AG20443 (cell line): ENCODE measurements at regions not wholly inside any gene's neighbourhood (a gene's known extent, or its start where the extent isn't known, plus 50 kb on each side); places are given as distances from the start of the nearest gene placed in this dataset.

Experiments used
- DNase-seq: peaks from one replicate; pipeline ENCODE4 v3.0.0; 2012; ENCODE audit warnings: low spot score, mixed read lengths

DNA sequence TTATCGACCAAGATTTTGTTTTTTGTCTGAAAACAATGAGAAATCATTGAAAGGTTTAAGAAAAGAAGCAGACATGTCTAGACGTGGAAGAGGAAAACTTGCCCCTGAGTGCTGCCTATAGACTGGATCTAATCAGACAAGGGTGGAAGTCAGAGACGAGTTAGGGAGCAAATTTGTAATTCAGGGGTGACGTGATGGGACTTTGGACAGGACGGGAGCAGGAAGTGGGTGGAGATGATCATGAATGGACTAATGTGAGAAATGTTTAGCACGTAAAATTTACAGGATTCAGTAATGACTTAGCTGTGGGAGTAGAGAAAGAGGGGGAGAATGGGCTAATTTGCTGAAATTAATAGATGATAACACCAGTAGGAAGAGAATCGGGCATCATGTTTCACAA lies 117.0 kb upstream of the EPHA4 start:
- DNase-seq: no peak

GRCh38 chr2:221680548-221680947 lies 108.4 kb upstream of the EPHA4 start:
- no peak for DNase-seq

DNA sequence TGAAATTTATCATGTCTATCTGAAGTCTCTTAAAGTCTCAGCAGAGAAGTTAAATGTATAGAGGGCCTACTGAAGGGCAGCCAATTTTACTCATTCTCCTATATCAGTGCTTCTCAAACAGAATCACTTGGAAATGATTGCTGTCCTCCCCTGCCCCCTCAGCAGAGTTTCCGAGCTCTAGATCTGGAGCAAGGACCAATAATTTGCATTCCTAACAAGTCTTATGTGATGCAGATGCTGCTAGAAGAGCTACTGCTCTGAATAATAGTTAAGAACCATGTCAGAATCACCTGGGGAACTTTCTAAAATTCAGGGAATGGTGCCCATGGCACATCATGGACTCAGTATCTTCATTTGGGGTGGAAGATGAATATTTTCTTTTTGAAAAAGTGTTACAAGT lies 105.6 kb upstream of the EPHA4 start:
- DNase-seq: no peak

- DNase-seq: no peak
These were observed 104.6 kb upstream of the EPHA4 start for GRCh38 chr2:221676566-221677172.

DNA sequence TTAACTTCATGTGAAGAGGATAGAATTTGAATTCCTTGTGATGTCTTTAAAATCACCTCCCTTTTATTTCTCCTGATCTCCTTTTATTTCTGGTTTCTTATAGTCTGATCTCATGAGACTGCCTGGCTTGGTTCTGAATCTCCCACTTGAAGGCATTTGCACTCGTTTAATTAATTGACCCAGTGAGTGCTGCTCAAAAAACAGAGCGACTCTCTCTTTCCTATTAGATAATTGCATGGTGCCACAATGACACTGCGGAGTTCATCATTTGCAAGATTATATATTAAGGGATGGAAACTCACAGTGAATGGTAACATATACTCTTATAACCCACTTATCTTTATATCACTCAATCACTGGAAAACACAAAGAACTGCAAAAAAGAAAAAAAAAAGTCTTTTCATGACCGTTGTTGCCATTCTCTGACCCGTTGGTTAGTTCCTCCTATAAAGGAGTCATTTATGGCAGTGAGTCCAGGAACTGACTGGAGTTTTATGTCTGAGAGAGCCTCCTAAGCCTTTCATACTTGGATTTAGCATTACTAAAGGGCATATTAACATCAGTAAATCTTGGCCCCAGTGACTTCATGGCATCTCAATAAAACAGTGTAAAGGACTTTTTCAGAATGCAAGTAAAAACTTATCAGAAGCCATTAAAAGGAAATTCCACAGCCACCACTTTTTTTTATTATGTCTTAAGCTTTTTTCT lies 103.3 kb upstream of the EPHA4 start:
- DNase-seq: no peak

DNA sequence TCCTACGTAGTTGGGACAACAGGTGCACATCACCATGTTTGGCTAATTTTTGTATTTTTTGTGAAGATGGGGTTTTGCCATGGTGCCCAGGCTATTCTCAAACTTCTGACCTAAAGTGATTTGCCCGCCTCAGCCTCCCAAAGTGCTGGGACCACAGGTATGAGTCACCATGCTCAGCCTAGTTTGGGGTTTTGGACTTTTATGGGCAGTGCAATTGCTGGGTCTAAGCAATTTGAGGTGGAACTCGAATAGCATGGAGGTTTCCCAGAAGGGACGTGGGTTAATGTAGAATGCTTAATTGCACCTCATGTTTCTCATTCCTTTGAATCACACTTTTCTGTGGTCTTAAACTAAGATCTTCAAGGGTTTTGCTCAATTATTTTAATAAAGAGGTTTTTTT lies 102.3 kb upstream of the EPHA4 start:
- DNase-seq: no peak

DNA sequence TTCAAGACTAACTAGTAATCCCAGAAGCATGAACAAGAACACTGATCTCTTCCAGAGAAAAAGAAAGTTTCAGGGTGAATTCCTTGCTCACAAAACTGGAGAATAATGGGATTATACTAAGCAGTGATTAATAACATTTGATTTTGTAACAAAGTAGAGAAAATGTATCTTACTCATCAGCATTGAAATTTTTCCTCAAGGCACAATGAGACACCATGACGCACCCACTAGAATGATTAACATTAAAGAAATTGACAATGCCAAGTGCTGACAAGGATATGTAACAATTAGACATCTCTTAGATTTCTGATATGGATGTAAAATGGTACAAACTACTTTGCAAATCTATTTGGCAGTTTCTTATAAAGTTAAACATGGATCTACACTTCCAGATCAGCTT lies 101.1 kb upstream of the EPHA4 start:
- no peak for DNase-seq

- no peak for DNase-seq
These were observed 99.4 kb upstream of the EPHA4 start for GRCh38 chr2:221671515-221671914.

GRCh38 chr2:221662689-221663391 lies 90.7 kb upstream of the EPHA4 start:
- DNase-seq: no peak

- DNase-seq: no peak
These were observed 85.7 kb upstream of the EPHA4 start for GRCh38 chr2:221657806-221658205.

DNA sequence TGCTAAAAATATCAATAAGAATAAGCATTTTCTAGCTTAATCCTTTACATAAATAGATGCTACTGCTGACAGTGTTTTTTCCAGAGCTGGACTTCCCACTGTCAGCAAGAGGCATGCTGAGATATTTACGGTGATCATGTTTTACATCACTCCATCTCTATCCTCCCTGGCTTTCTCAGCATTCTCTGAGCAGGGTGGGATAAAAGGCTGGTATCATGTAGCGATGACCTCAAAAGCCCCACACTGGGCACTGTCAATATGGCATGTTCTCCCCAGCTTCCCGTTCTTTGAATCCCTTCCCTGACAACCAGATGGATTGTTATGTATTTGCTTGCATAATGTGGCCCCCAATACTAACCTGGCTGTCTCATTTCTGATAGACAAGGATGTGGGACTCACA lies 83.2 kb upstream of the EPHA4 start:
- no peak for DNase-seq

DNA sequence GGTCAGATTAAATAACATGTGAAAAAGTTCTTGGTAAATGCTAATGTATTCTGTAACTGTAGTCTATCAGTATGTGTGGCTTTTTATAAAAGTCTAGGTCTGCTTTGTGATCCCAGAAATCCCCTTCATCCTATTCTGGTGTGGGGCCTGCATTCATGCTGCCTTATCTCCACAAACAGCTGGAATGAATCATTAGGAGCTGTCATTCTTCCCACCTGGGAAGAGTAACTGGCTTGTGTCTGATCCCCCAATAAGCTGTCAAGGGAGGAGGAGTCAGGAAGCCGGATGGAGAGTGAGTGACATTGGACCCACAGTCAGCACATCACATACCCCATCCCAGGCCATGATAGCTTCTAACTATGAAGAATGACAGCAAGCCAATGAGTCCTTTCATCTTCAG lies 81.1 kb upstream of the EPHA4 start:
- no peak for DNase-seq

DNA sequence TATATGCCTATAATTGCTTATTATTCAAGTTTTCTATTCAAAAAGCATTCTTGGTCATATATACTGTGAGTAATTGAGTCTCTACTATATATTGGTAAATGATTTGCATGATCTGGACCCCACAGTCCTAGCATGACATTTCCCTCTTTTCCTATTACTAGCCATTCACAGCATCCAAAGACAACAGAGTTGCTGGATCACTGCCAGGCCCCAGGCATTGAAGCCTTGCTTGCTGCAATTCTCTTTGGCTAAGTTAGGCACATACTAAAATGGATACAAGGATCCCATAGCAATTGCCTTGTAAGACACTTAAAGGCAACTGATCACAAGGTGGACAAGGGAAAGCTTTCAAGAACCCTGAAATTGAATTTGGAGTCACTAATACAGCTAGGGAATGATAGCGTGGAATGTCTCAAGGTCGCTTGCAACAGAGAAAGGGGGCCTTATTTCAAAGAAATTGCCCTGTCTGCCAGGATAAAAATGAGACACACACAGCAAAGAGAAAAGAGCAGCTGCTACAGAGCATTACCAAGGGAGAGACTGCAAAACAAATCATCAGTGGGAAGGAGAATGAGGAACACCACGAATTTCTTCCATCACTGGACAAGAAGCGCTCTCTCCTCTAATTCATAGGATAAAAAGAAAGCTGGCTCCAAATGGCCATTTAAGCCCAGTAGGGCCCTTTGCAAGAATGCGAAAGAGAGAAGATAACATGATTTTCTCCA lies 77.1 kb upstream of the EPHA4 start:
- no peak for DNase-seq

- DNase-seq: no peak
These were observed 70.3 kb upstream of the EPHA4 start for GRCh38 chr2:221642447-221642846.

DNA sequence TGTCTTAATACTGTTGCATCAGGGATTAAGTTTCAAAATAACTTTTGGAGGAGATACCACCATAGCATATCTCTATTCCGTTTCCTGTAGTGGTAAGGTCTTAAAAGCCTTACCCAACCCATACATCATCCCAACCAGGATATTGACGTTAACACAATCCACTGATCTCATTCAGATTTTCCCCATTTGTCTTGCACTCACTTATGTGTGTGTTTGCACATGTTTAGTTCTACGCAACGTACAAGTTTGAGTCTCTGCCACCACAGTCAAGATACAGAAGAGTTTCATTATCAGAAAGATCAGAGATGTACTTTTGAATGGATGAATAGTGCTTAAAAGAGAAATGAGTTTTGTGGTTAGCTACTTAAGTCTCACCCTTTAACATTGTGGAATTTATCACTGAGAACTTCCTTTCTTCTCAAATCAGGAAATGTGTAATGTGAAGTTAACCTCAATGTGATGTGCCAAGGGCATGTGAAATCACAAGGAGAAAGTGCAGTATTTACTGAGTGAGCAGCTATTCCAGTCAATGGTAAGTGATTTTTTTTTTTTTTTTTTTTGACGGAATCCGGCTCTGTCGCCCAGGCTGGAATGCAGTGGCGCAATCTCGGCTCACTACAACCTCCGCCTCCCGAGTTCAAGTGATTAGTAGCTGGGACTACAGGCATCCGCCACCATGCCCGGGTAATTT lies 69.2 kb upstream of the EPHA4 start:
- DNase-seq: no peak

- no peak for DNase-seq
These were observed 68.6 kb upstream of the EPHA4 start for GRCh38 chr2:221640686-221641085.

GRCh38 chr2:221637851-221638250 lies 65.7 kb upstream of the EPHA4 start:
- no peak for DNase-seq

- no peak for DNase-seq
These were observed 63.8 kb upstream of the EPHA4 start for GRCh38 chr2:221635949-221636348.

DNA sequence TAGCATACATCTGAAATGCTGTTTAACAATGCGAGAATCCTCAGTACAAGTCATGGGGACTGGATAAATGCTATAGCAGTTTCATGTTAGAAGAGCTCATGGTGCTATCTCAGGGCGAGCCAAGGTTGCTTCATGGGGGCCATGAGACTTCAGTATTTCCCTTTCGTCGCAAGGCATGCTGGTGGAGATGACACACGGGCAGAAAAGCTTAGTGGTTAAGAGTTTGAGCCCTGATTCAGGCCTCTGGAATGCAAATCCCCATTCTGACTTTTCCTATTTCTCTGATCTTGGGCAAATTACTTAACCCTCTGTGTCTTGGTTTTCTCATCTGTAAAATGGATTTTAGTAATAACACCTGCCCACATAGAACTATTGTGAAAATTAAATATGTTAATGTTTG lies 57.4 kb upstream of the EPHA4 start:
- DNase-seq: peak; percentile 84

- DNase-seq: no peak
These were observed 52.4 kb upstream of the EPHA4 start for GRCh38 chr2:221624475-221624874.
